KMS-11 (cell line): ENCODE measurements at regions not wholly inside any gene's neighbourhood (a gene's known extent, or its start where the extent isn't known, plus 50 kb on each side); places are given as distances from the start of the nearest gene placed in this dataset.

ENCODE experiments used
- H2AFZ ChIP-seq: fragments of 200-600 bp; sonication (generic); 2 replicates; pipeline ENCODE4 v1.6.1; 2016; ENCODE audit warnings: antibody characterized with exemption, mixed run types, low read depth
- H3K27ac ChIP-seq: fragments of 200-600 bp; sonication (generic); 2 replicates; pipeline ENCODE4 v1.6.1; 2016; ENCODE audit warnings: mild to moderate bottlenecking, mixed run types
- H3K27me3 ChIP-seq: fragments of 200-600 bp; sonication (generic); 2 replicates; pipeline ENCODE4 v1.6.1; 2017; ENCODE audit warnings: mild to moderate bottlenecking, low read depth, mixed run types, moderate library complexity; ENCODE audit not compliant: insufficient read depth
- H3K36me3 ChIP-seq: fragments of 200-600 bp; sonication (generic); 2 replicates; pipeline ENCODE4 v1.6.1; 2017; ENCODE audit warnings: mild to moderate bottlenecking, mixed run types; ENCODE audit not compliant: insufficient read depth
- H3K4me1 ChIP-seq: fragments of 200-600 bp; sonication (generic); 2 replicates; pipeline ENCODE4 v1.6.1; 2016; ENCODE audit warnings: mild to moderate bottlenecking, low read depth, mixed run types; ENCODE audit not compliant: poor library complexity, severe bottlenecking
- H3K4me2 ChIP-seq: fragments of 200-600 bp; sonication (generic); 2 replicates; pipeline ENCODE4 v1.7.0; 2016; ENCODE audit warnings: mild to moderate bottlenecking, mixed run types
- H3K4me3 ChIP-seq: fragments of 200-600 bp; sonication (generic); IDR thresholded peaks from 2 replicates; pipeline ENCODE4 v1.6.1; 2017; ENCODE audit warnings: low read depth, low read length, mixed read lengths; ENCODE audit not compliant: insufficient read depth
- H3K79me2 ChIP-seq: fragments of 200-600 bp; sonication (generic); 2 replicates; pipeline ENCODE4 v1.6.1; 2016; ENCODE audit warnings: low read depth, mixed run types; ENCODE audit not compliant: insufficient read depth
- H3K9ac ChIP-seq: fragments of 200-600 bp; sonication (generic); 2 replicates; pipeline ENCODE4 v1.6.1; 2016; ENCODE audit warnings: mild to moderate bottlenecking, mixed run types
- H4K20me1 ChIP-seq: fragments of 200-600 bp; sonication (generic); 2 replicates; pipeline ENCODE4 v1.6.1; 2016; ENCODE audit warnings: mild to moderate bottlenecking, mixed run types; ENCODE audit not compliant: insufficient read depth
- TF ChIP-seq, protein P1 (sequence below): fragments of 200-600 bp; sonication (generic); conservative IDR thresholded peaks from 2 replicates; pipeline ENCODE4 v1.6.1; 2017; ENCODE audit warnings: low read depth, mild to moderate bottlenecking, antibody characterized with exemption, low read length, moderate library complexity, mixed read lengths

DNA sequence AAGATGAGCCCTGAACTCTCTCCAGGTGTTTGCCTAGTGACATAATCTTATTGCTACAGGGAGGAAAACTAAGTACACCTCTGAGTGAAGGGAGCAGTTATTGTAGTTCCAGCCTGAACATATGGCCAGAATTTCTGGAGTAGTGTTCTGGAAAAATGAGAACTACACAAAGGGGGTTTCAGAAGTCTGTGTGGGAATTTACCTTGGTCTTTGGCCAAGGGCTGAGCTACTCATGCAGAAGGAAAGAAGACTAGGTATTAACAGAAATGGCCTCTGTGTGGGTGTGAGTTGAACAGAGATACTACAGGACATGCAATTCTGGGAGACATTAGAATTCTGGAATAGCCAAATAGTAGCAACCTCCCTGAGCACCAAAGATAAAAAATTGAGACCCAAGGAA, 1009.7 kb upstream of the GJE1 start:
- Histone ChIP-seq H3K4me1 (no peaks in the 10 kb centered on the region), H2AFZ (no peak overlapping the region), H3K27ac (no peak overlapping the region), H3K79me2 (no peaks in the 10 kb centered on the region), H3K4me2 (no peak overlapping the region), H3K36me3 (no peaks in the 10 kb centered on the region), H3K27me3 (no peaks in the 10 kb centered on the region), H3K4me3 (no peak overlapping the region), H3K9ac (no peak overlapping the region), H4K20me1 (no peaks in the 10 kb centered on the region)
- TF ChIP-seq, protein P1, sequence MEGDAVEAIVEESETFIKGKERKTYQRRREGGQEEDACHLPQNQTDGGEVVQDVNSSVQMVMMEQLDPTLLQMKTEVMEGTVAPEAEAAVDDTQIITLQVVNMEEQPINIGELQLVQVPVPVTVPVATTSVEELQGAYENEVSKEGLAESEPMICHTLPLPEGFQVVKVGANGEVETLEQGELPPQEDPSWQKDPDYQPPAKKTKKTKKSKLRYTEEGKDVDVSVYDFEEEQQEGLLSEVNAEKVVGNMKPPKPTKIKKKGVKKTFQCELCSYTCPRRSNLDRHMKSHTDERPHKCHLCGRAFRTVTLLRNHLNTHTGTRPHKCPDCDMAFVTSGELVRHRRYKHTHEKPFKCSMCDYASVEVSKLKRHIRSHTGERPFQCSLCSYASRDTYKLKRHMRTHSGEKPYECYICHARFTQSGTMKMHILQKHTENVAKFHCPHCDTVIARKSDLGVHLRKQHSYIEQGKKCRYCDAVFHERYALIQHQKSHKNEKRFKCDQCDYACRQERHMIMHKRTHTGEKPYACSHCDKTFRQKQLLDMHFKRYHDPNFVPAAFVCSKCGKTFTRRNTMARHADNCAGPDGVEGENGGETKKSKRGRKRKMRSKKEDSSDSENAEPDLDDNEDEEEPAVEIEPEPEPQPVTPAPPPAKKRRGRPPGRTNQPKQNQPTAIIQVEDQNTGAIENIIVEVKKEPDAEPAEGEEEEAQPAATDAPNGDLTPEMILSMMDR: no peak

DNA sequence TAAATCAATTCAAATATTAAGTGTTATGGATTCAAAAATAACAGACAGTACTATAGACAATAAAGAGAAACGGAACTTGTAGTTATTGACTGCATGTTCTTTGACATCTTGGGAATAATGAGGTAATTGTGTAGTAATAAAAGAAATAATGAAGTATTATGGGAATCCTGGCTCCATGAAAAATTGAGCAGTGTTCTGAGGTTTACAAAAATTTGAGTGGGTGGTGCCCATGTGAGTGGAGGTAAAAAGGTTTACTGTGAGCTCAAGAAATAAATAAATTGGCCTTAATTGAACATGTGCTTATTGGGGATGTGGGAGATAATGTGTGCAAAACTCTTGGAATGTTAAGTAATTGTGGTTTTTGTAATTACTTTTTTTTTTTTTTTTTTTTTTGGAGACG, 1013.7 kb upstream of the GJE1 start:
- no peaks in the 10 kb centered on the region for H3K27me3 ChIP-seq
- TF ChIP-seq, protein P1: no peak
- H3K9ac ChIP-seq: no peak overlapping the region
- no peaks in the 10 kb centered on the region for H3K79me2 ChIP-seq
- no peaks in the 10 kb centered on the region for H3K4me1 ChIP-seq
- H3K36me3 ChIP-seq: no peaks in the 10 kb centered on the region
- no peaks in the 10 kb centered on the region for H4K20me1 ChIP-seq
- H3K4me2 ChIP-seq: no peak overlapping the region
- H2AFZ ChIP-seq: no peak overlapping the region
- no peak overlapping the region for H3K27ac ChIP-seq
- H3K4me3 ChIP-seq: no peak overlapping the region

DNA sequence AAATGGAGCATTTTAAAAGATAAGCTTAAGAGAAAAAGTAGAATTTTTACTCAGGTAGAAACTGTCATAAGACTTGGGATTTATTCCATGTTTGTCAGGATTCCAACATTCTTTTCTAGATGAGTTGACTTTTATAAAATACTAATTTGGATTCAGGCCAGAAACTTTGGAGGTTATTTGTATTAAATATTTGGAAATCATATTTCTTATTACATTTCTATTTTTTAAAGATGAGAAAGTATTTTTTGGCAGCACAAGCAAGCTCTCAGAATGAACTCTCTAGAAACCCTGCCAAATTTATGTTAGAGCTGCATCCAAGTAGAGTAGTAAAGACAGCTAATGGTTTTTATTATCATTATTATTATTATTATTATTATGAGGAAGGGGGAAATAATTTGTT, 1014.9 kb upstream of the GJE1 start:
- H3K79me2 ChIP-seq: no peaks in the 10 kb centered on the region
- H3K4me3 ChIP-seq: no peak overlapping the region
- H3K36me3 ChIP-seq: no peaks in the 10 kb centered on the region
- TF ChIP-seq, protein P1: no peak
- H3K27ac ChIP-seq: no peak overlapping the region
- no peaks in the 10 kb centered on the region for H3K4me1 ChIP-seq
- H3K4me2 ChIP-seq: no peak overlapping the region
- H3K9ac ChIP-seq: no peak overlapping the region
- no peaks in the 10 kb centered on the region for H3K27me3 ChIP-seq
- H4K20me1 ChIP-seq: no peaks in the 10 kb centered on the region
- H2AFZ ChIP-seq: no peak overlapping the region

DNA sequence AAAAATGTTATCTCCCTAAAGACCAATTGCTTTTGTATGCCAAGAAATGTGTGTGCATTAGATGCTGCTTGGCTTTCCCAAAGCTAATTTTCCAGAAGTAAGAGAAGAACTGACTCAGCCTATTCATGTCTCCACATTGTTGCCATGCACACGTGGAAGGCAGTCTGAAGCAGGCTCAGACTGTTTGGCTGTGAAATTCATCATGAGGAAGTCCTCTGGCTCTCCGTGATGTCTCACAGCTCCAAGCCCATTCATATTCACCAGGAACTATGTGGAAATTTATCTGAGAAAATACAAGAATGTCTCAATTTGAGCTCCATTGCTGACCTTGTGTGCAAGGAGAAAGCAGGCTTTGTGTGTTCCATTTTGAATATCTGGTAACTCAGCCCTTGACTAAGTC, 1022.2 kb upstream of the GJE1 start:
- no peak overlapping the region for H3K4me3 ChIP-seq
- H3K4me1 ChIP-seq: no peaks in the 10 kb centered on the region
- H3K79me2 ChIP-seq: no peaks in the 10 kb centered on the region
- H3K27ac ChIP-seq: no peak overlapping the region
- H3K4me2 ChIP-seq: no peak overlapping the region
- H4K20me1 ChIP-seq: no peaks in the 10 kb centered on the region
- no peak overlapping the region for H3K9ac ChIP-seq
- TF ChIP-seq, protein P1: no peak
- no peaks in the 10 kb centered on the region for H3K36me3 ChIP-seq
- H2AFZ ChIP-seq: no peak overlapping the region
- H3K27me3 ChIP-seq: no peaks in the 10 kb centered on the region
